Activated CD8-positive, alpha-beta memory T cell treated with anti-CD3 and anti-CD28 coated beads for 48 hours (primary cell): ENCODE measurements at regions not wholly inside any gene's neighbourhood (a gene's known extent, or its start where the extent isn't known, plus 50 kb on each side); places are given as distances from the start of the nearest gene placed in this dataset.
"Not testable (repeated sequence)": the region's sequence is repeated elsewhere in the genome, so short reads cannot be mapped to it uniquely, and the experiment has no call there.

Experiments used
- DNase-seq, 3 experiments: peaks; one replicate each; pipeline ENCODE4 v3.0.0-alpha.2; 2020; ENCODE audit warnings: low read depth in 2 of 3, low spot score in 2 of 3

GRCh38 chr21:28317177-28317950, 675.3 kb downstream of the LTN1 start:
- DNase-seq: no peak

DNA sequence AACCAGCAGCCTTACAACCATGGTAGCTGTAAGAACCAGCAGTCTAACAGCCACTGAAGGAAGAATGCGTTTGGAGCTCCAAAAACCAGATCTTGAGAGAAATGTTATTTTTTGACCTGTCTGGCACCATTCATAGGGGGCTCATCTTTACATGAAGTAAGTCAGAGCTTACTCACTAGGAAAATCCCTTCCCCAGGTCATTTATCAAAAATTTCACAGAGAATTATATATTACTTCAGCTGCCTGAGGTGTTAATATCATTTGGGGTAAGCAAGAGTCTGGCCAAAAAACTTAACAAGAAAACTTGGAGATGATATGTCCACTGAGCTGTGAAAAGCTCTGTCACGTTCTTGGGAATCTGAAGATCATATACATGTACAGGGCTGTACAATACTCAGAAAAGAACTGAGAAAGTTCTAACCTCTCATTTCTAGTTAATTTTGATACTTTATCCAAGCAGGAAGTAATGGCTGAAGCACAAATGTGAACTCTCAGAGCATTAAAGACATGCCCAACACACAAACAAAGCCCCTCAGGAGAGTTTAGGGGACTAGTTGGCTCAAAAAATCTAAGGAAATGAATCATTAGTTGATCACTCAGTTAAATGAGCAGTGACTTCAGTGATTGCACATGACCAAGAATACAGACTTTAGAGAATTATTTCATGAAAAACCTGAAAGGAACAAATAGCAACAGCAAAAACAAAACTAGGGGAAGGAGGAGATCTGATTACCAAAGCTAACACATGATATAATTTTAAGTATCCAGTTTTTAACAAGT, 681.1 kb downstream of the LTN1 start:
- DNase-seq: no peak

- DNase-seq: no peak
Measured at GRCh38 chr21:28310711-28311110, 682.0 kb downstream of the LTN1 start.

GRCh38 chr21:28310171-28310685, 682.4 kb downstream of the LTN1 start:
- no peak for DNase-seq

- DNase-seq: no peak
Measured at GRCh38 chr21:28309596-28309995, 683.1 kb downstream of the LTN1 start.

DNA sequence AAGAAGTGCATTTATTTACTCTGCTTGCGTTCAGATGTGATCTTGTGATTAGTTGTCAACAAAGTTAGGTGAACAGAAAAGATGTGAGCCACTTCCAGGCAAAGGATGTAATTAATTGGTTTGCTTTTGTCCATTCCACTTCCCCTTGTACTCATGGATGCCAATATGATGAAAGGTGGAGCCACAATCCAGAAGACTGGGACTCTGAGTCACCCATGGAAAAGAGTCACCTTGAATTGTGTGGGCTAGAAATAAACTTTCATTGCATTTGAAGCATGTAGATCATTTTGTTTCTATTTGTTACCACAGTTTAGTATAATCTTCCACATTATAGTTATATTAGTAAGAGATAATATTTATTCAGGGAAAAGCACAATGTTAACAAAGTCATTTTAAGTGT, 684.2 kb downstream of the LTN1 start:
- DNase-seq: no peak

GRCh38 chr21:28299946-28300345, 692.7 kb downstream of the LTN1 start:
- DNase-seq: no peak

DNA sequence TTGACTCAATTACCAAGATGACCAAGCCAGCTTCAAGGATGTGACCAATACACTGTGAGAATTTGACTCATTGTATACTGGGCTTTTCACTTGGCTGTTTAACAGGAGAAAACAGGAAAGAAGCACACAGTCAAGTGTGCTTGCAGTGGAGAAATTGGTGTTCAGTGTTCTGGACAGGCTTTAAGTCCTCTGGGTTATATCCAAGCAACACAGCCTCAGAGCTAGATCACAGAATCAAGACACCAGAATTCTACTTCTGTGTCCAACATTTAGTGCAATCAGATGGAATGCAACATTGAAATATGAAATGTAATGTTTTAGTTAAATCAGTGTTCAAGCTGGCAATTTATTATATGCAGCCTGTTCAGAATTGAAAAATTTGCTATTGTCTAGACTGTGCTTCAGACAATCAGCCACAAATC, 694.4 kb downstream of the LTN1 start:
- DNase-seq: no peak

DNA sequence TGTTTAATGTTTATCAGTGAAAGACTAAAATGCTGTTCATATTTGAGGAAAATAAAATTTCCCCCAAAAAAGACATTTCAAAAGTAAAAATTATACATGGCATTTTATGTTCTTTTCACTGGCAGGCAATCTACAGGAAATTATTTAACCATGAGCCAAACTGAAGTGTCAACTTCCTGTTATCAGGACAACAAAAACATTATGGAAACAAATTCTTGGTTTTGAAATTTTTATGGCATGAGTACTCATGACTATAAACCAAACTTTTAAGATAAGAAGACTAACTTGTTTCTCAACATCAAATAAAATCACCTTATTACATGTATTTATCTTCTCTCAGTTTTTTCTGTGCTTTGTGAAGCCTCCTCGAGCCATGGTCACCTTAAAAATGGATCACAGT, 698.6 kb downstream of the LTN1 start:
- DNase-seq: no peak

DNA sequence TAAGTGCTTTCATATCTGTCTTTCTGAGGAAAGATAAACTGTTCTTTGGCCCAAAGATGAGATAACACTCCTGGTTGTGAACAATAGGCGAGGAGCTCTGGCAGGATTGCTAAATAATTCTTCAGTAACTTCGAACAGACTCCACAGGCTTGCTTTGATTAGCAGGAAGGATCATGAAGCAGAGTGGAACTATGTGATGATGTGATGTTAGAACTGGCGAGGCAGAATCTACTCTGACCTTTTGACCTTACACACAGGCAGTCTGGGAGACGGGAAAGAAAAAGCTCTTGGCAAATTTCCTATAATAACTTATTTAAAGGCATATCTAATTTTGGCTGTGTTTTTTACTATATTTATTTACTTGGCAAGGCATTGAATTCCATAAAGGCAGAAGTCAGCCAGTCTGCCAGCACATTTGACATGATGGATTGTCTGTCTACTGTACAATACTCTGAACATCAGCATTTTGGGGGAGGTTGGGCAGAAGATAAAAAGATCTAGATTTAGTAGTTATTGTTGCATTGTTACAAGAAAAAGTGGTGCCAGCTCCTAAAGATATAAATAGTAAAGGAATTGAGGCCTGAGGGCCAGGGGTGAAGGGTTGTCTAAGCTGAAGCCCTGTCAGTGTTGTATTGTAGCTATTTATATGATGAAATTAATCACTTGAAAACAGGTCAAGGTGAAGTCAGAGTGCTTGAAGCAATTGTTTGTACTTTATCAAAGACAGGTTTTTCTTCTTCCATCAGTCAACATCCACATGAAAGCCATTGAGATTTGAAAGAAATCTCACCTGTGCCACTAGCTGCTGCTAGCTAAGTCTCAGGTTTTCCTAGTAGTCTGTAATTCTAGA, 708.8 kb downstream of the LTN1 start:
- DNase-seq: no peak

GRCh38 chr21:28282833-28283232, 709.8 kb downstream of the LTN1 start:
- no peak for DNase-seq

DNA sequence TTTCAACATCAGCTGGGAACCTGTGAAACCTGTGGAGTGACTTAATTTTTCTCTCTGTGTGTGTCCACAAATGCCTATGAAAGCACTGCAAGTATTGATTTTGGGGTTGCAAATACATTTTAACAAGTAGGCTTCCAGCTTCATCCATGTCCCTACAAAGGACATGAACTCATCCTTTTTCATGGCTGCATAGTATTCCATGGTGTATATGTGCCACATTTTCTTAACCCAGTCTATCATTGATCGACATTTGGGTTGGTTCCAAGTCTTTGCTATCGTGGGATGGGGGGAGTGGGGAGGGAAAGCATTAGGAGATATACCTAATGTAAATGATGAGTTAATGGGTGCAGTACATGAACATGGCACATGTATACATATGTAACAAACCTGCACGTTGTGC, 711.3 kb downstream of the LTN1 start:
- not testable (repeated sequence) for DNase-seq

- no peak for DNase-seq
Measured at GRCh38 chr21:28280611-28281010, 712.1 kb downstream of the LTN1 start.

GRCh38 chr21:28277324-28277723, 715.4 kb downstream of the LTN1 start:
- DNase-seq: no peak

DNA sequence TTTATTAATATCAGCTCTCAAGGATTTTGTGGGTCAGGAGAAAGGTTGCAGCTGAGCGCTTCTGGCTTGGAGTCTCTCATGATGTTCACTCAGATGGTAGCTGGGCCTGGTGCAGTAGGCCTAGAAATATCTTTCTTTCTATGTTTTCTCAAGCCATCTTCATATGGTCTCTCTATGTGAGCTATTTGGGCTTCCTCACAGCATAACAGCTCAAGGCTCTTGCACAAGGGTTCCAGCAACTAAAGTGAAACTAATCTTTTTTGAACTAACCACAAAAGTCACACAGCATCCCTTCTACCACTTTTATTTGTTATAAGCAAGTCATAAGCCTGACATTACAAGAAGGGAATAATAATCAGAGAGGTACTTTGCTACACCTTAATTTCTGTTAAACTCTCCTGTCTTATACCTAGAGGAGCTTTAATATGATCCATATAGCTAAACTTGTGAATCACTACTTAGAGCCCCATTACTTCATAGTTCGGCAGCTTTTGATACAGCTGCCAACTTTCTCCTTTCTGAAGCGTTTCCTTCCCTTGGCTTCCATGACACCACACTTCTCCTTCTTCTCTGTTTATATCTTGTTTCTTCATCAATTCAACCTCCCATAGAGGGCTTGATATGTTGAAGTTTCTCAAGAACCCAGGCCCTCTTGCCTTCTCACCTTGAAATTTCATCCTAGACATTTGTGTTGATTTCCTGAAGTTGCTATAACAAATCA, 720.2 kb downstream of the LTN1 start:
- no peak for DNase-seq

GRCh38 chr21:28269173-28269572, 723.5 kb downstream of the LTN1 start:
- DNase-seq: no peak

DNA sequence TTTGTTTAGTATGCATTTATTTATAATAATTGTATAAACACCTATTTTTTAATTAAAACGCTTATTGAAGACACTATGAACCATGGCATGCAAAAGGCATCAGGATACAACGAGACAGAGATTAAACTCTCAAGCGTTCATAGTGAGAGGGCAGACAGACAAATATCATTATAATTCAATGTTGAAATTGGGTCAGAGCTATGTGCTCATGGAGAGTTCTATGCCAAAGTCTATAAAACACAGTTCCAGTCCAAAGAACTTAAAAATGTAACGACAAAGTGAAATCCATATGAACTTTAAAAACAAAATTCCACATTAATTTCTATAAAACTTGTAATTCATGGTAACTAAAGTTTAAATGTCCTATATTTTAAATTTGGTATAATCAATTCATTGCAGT, 724.0 kb downstream of the LTN1 start:
- no peak for DNase-seq

- no peak for DNase-seq
Measured at GRCh38 chr21:28267449-28267848, 725.2 kb downstream of the LTN1 start.

DNA sequence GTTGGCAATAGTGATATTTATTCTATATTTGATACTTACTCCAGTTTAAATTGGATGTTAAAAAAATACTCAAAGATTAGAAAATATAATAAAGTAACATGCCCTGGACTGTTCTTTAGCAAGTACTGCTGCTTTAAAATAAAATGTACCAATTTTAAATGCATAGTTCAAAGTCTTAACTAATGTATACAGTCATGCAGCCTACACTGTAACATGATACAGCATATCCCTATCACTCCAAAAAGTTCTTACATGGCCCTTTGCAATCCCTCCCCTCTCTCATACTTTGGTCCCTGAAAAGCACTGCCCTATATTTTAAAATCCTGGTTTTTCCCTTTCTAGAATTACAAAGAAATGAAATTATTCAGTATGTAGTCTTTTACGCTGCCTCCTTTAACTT, 726.6 kb downstream of the LTN1 start:
- DNase-seq: no peak

DNA sequence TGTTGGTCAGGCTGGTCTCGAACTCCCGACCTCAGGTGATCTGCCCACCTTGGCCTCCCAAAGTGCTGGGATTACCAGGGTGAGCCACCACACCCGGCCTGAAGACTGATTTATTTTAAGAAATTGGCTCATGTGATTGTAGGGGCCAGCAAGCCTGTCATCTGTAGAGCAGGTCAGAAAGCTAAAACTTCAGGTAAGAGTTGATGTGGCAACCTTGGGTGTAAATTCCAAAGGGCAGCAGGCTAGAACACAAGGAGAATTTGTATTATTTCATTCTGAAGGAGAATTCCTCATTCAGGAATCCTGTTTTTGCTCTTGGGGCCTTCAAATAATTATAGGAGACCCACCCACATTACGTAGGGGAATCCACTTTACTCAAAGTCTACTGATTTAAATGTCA, 728.7 kb downstream of the LTN1 start:
- no peak for DNase-seq

DNA sequence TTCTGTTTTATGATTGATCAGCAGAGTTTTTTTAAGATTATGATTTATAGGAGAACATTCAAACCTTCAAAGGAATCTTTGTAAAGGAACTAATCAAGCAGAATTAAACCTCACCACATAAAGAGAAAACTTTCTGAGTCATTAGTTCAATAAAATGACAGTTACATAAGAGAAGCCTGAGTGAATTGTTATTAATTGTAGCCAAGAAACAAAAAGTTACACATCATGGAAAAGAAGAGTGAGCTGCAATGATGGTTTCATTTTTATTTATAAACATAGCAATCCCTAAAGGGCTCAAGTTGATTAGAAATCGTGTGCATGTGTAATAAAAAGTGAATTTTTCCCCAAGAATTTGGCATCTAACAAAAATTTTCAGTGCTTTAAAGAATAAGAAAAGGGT, 731.4 kb downstream of the LTN1 start:
- no peak for DNase-seq
